Nephron (organoid): ENCODE measurements at regions not wholly inside any gene's neighbourhood (a gene's known extent, or its start where the extent isn't known, plus 50 kb on each side); places are given as distances from the start of the nearest gene placed in this dataset.

Experiments
- H3K27ac Mint-ChIP-seq, 3 experiments: 2 replicates each; pipeline ENCODE4 v1.8.0; 2020; ENCODE audit warnings: mixed read lengths in 3 of 3, mild to moderate bottlenecking in 2 of 3, moderate library complexity in 1 of 3
- H3K27me3 Mint-ChIP-seq: 2 replicates; pipeline ENCODE4 v1.8.0; 2021; ENCODE audit warnings: low read depth, mild to moderate bottlenecking, moderate library complexity, mixed read lengths
- H3K36me3 Mint-ChIP-seq: 2 replicates; pipeline ENCODE4 v1.8.0; 2020; ENCODE audit warnings: low read depth, mixed read lengths
- H3K4me1 Mint-ChIP-seq: 2 replicates; pipeline ENCODE4 v1.8.0; 2020; ENCODE audit warnings: mixed read lengths
- H3K4me3 Mint-ChIP-seq, 3 experiments: 2 replicates each; pipeline ENCODE4 v1.8.0; 2020; ENCODE audit warnings: mild to moderate bottlenecking in 3 of 3, mixed read lengths in 3 of 3, moderate library complexity in 2 of 3
- H3K9me3 Mint-ChIP-seq: 2 replicates; pipeline ENCODE4 v1.8.0; 2020; ENCODE audit warnings: mixed read lengths
- CTCF ChIP-seq, 3 experiments: fragments of 200-600 bp; sonication (generic); IDR thresholded peaks; one replicate each; pipeline ENCODE4 v1.5.0; 2021; ENCODE audit warnings: antibody characterized with exemption in 3 of 3; ENCODE audit not compliant: unreplicated experiment in 3 of 3

GRCh38 chr21:35637431-35637830 is 422.9 kb downstream of the SETD4 start:
- Mint-ChIP-seq H3K4me3 (no peak overlapping the region), H3K27me3 (peaks cover 13% of the 10 kb centered on the region), H3K27ac (no peak overlapping the region), H3K36me3 (no peaks in the 10 kb centered on the region), H3K9me3 (peaks cover 2% of the 10 kb centered on the region), H3K4me1 (peaks cover 6% of the 10 kb centered on the region)
- TF ChIP-seq CTCF (IDR thresholded peaks at IDR 0.05; ENCODE audit: unreplicated experiment in 3 of 3): no peak

- peaks cover 6% of the 10 kb centered on the region for H3K4me1 Mint-ChIP-seq
- peaks cover 2% of the 10 kb centered on the region for H3K9me3 Mint-ChIP-seq
- no peak overlapping the region for H3K27ac Mint-ChIP-seq
- no peak for TF ChIP-seq CTCF (IDR thresholded peaks at IDR 0.05; ENCODE audit: unreplicated experiment in 3 of 3)
- H3K36me3 Mint-ChIP-seq: no peaks in the 10 kb centered on the region
- H3K27me3 Mint-ChIP-seq: peaks cover 13% of the 10 kb centered on the region
- no peak overlapping the region for H3K4me3 Mint-ChIP-seq
Observed at GRCh38 chr21:35635994-35636393, 424.3 kb downstream of the SETD4 start.

DNA sequence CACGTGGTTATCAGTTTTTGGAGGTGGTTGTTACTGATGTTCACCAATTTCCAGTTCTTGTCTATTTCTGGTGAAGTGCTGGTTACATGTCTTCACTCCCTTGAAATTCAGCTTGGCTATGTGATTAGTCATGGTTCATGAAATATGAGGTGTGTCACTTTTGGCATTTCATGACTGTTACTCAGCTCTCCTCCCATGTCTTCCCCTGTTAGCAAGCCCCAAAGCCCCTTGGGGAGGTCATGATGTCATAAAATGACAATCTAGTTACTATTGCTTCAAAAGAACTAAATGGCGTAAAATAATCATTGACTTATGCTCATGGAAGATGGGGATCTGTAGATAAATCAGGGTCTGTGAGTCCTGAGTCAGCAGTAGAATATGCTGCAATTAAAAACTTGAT is 425.1 kb downstream of the SETD4 start:
- Mint-ChIP-seq H3K27ac (no peak overlapping the region), H3K9me3 (peaks cover 2% of the 10 kb centered on the region), H3K27me3 (peaks cover 13% of the 10 kb centered on the region), H3K4me3 (no peak overlapping the region), H3K36me3 (no peaks in the 10 kb centered on the region), H3K4me1 (no peaks in the 10 kb centered on the region)
- no peak for TF ChIP-seq CTCF (IDR thresholded peaks at IDR 0.05; ENCODE audit: unreplicated experiment in 3 of 3)

DNA sequence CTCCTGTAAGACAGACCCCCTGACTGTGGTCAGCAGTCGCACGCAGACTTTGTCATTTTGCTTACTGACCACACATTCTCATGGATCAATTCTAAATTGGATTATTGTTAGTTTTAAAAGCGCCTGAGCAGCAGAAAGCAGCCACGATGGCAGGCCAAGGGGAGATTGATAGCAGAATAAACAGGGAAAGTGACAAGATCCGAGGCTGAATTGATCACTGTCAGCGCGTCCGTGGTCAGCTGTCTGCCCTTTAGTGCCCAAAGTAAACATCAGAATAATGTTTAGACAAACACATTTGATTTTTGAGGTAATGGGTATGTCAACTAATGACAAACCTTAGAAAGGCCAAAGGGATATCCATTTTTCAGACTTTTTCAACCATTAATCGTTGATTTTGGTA is 426.8 kb downstream of the SETD4 start:
- Mint-ChIP-seq H3K27me3 (peaks cover 19% of the 10 kb centered on the region), H3K4me1 (no peaks in the 10 kb centered on the region), H3K4me3 (no peak overlapping the region), H3K27ac (no peak overlapping the region), H3K9me3 (peaks cover 2% of the 10 kb centered on the region), H3K36me3 (no peaks in the 10 kb centered on the region)
- TF ChIP-seq CTCF (IDR thresholded peaks at IDR 0.05; ENCODE audit: unreplicated experiment in 3 of 3): no peak

DNA sequence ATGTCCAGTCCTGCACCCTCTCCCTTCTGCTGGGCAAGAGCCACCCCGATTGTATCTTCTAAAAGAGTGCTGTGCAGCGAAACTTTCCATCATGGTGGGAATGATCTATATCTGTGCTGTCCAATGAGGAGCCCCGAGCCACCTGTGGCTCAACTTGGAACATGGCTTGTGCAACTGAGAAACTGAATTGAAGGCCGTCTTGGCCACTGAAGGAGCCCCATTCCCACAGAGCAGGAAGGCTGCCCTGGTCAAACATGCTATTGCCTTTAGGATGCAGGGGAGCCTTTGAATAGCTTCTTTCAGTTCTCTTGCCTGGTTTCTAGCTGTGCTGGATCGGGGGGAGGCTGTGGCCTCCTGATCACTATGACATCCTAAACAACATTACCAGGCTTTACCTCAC is 427.6 kb downstream of the SETD4 start:
- TF ChIP-seq CTCF (IDR thresholded peaks at IDR 0.05; ENCODE audit: unreplicated experiment in 3 of 3): no peak
- no peaks in the 10 kb centered on the region for H3K36me3 Mint-ChIP-seq
- peaks cover 2% of the 10 kb centered on the region for H3K9me3 Mint-ChIP-seq
- no peaks in the 10 kb centered on the region for H3K4me1 Mint-ChIP-seq
- no peak overlapping the region for H3K27ac Mint-ChIP-seq
- H3K4me3 Mint-ChIP-seq: no peak overlapping the region
- peaks cover 19% of the 10 kb centered on the region for H3K27me3 Mint-ChIP-seq

DNA sequence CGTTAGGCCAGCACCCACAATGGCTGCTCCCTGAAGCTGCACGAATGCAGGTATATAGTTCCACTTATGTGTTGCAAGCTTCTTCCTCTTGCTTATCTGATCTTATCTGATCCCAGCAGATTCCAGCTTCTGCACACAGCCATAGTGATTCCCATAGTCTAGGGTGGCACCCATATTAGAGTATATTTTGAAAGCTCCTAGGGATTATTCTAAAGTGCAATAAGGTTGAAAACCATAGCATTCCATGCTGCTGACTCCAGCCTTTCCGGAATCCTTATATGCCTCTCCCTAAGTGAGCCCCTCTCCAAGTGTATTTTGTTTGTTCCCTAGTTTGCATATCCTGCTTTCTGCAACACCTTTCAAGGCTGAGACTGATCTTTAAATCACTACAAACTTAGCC is 432.0 kb downstream of the SETD4 start:
- no peak for TF ChIP-seq CTCF (IDR thresholded peaks at IDR 0.05; ENCODE audit: unreplicated experiment in 3 of 3)
- no peak overlapping the region for H3K4me3 Mint-ChIP-seq

More for the DNA sequence above, 432.0 kb downstream of the SETD4 start:
- H3K4me1 Mint-ChIP-seq: no peaks in the 10 kb centered on the region
- H3K27me3 Mint-ChIP-seq: peaks cover 30% of the 10 kb centered on the region
- peaks cover 7% of the 10 kb centered on the region for H3K9me3 Mint-ChIP-seq
- no peaks in the 10 kb centered on the region for H3K36me3 Mint-ChIP-seq
- H3K27ac Mint-ChIP-seq: no peak overlapping the region
